Daoy (cell line): ENCODE measurements at regions not wholly inside any gene's neighbourhood (a gene's known extent, or its start where the extent isn't known, plus 50 kb on each side); places are given as distances from the start of the nearest gene placed in this dataset.
"Not testable (repeated sequence)": the region's sequence is repeated elsewhere in the genome, so short reads cannot be mapped to it uniquely, and the experiment has no call there.

Experiments used
- DNase-seq: peaks from one replicate; pipeline ENCODE4 v3.0.0-alpha.2; 2015; ENCODE audit warnings: low read depth

GRCh38 chr9:12415361-12415760, 277.8 kb upstream of the TYRP1 start:
- no peak for DNase-seq

- DNase-seq: no peak
These were observed 276.5 kb upstream of the TYRP1 start for GRCh38 chr9:12416716-12417115.

GRCh38 chr9:12424243-12424642, 268.9 kb upstream of the TYRP1 start:
- DNase-seq: no peak

- DNase-seq: peak; percentile 9
These were observed 267.0 kb upstream of the TYRP1 start for GRCh38 chr9:12425878-12426864.

DNA sequence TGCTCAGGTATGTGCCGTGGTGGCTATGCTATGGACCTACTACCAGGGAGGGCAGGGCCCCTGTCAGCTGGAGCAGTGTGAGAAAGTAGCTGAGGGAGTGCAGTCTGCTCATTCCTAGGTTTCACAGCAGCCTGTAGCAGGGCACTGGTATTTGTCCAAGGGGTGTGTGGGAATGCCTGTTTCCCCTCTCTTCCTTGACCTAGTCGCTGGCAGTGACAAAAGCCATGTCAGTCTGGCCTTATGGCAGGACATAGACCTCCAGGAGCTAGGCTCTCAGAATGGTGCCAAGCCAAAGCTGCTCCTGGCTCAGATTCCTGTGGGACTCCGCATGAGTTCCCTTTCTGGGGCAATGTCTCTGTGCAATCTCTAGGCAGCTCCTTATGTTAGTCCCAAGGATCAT, 253.9 kb upstream of the TYRP1 start:
- no peak for DNase-seq

DNA sequence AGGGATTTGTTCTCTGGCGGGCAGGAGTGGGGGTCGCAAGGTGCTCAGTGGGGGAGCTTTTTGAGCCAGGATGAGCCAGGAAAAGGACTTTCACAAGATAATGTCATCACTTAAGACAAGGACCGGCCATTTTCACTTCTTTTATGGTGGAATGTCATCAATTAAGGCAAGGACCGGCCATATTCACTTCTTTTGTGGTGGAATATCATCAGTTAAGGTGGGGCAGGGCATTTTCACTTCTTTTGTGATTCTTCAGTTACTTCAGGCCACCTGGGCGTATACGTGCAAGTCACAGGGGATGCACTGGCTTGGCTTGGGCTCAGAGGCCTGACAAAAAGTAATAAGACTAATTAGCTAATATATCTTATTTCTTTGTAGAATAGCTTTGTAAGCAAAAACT, 252.1 kb upstream of the TYRP1 start:
- DNase-seq: not testable (repeated sequence)

DNA sequence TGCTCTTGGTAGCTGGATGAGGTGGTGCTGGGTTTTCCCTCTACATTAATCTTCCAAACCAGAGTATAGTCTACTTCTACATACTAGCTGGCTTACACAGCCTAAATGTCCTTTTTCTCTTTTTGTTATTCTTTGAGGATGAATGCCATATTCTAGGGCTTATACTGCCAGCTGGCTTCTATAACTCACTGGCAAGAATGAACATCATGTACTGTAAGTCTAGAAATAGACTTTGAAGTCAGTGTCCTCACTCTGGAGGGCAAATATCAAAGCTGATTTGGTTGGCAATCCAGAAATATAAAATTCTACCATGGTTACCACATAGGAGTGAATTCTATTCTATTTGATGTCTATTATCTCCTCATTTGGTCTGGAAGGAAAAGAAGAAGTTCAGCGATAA, 251.7 kb upstream of the TYRP1 start:
- DNase-seq: no peak

- DNase-seq: no peak
These were observed 244.9 kb upstream of the TYRP1 start for GRCh38 chr9:12448246-12448645.

GRCh38 chr9:12457237-12457636, 235.9 kb upstream of the TYRP1 start:
- no peak for DNase-seq

- DNase-seq: no peak
These were observed 231.3 kb upstream of the TYRP1 start for GRCh38 chr9:12461763-12462460.

GRCh38 chr9:12462861-12463260, 230.3 kb upstream of the TYRP1 start:
- no peak for DNase-seq

- DNase-seq: no peak
These were observed 229.5 kb upstream of the TYRP1 start for GRCh38 chr9:12463641-12464040.

- no peak for DNase-seq
These were observed 228.8 kb upstream of the TYRP1 start for GRCh38 chr9:12464400-12464799.

GRCh38 chr9:12464910-12465512, 228.2 kb upstream of the TYRP1 start:
- peak; percentile 9 for DNase-seq

- DNase-seq: no peak
These were observed 224.1 kb upstream of the TYRP1 start for GRCh38 chr9:12469084-12469483.

GRCh38 chr9:12494411-12494810, 198.8 kb upstream of the TYRP1 start:
- DNase-seq: no peak

DNA sequence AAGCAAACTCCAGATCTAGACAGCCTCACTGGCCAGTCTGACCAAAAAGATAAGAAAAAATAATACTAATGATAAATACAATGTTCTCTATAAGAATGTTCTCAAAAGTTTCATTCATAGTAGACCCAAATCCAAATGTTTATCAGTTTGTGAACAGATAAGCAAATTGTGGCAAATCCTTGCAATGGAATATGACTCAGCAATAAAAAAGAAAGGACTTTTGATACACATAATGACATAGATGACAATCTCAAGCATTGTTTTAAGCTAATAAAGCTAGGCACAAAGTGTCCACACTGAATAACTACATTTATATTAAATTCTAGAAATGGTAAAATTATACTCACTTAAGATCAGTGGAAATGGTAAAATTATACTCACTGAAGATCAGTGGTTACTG, 195.4 kb upstream of the TYRP1 start:
- no peak for DNase-seq

DNA sequence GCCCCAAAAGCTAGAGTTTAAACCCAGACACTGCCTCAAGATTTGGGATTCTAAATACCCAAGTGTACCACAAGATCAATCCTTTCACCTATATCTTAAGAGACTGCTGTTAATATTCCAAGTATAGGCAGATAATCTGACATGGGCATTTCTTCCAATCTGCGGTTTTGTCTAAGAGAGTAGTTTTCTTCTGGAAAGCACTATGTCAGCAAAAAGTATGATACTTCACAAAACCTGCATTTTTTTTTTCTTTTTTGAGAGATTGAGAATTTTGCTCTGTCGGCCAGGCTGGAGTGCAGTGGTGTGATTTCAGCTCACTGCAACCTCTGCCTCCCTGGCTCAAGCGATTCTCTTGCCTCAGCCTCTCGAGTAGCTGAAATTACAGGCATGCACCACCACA, 190.7 kb upstream of the TYRP1 start:
- DNase-seq: no peak

DNA sequence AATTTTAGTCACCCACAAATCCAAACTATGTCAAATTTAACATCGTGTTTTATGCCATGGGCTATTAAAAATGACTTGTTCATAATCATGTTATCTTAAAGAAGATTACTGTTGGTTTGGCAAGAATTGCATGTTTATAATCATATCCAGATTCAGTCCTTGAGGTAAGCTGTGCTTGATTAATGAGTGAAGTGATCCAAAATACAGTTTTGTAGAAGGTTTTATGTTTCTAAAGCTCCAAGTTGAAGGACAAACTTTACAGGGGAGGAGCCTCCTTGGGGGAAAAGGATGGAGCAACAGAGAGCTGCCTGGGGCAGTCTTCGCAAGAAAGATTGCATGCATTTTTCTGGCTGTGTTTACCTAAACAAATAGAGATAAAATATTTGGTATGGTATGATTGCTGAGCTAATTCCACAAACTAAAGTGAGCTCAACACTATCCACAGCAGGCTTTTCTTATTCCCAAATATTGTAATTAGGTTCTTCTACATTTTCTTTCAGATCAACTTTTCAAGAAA, 189.5 kb upstream of the TYRP1 start:
- DNase-seq: no peak

DNA sequence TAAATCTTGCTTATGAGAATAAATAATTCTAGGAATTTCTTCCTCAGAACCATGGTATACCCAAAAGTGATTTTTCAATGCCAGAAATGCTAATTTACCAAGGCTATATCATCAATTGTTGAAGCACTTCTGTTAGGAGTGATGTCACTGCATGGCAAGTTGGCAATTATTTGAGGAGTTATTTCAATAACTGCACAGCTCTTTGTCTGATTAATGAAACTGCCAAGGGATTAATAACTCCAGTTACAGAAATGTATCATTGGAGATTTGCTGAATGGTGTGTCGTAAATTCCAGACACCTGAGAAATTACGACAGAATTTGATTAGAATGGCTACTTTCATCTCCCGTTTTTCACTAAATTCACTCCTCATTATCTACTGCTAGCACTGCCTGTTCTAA, 182.6 kb upstream of the TYRP1 start:
- no peak for DNase-seq

- no peak for DNase-seq
These were observed 181.5 kb upstream of the TYRP1 start for GRCh38 chr9:12511726-12512125.

GRCh38 chr9:12516031-12516430, 177.2 kb upstream of the TYRP1 start:
- DNase-seq: no peak
